ENCODE measurements at regions not wholly inside any gene's neighbourhood (a gene's known extent, or its start where the extent isn't known, plus 50 kb on each side); places are given as distances from the start of the nearest gene placed in this dataset.
"Not testable (repeated sequence)": the region's sequence is repeated elsewhere in the genome, so short reads cannot be mapped to it uniquely, and the experiment has no call there.

DNA sequence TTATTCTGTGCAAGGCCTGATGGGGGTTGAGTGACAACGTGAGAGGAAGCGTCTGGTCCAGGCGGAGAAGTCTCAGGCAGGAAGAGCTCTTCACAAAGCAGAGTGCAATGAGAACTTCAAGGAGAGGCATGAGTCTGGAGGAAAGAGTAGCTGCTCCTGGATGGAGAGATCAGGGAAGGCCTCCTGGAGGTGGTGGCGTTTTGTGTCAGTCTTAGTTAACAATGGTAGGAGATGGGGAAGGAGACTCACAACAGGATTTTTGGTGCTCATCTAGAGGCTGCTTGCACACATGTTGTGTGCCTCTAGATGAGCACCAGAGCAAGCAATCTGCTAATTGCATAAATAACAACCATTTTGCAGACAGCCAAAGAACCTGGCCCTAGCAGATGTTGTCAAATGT lies 442.8 kb upstream of the PODXL start:
- Mint-ChIP-seq H3K9me3 (no peaks in the 10 kb centered on the region), H3K4me1 (no peaks in the 10 kb centered on the region), H3K27ac (no peak overlapping the region), H3K36me3 (no peaks in the 10 kb centered on the region), H3K27me3 (no peaks in the 10 kb centered on the region), H3K4me3 (no peak overlapping the region)
- DNase-seq (no peak), ATAC-seq (replicated peaks in 1 of 4) (no peak)
- 74% methylated on average over 4 of the region's 4 CpGs for WGBS (ENCODE audit: insufficient coverage)
- H3K27me3 ChIP-seq (replicated peaks in 1 of 2; ENCODE audit: control insufficient read depth in 2 of 2, extremely low read depth in 1 of 2, insufficient read depth in 2 of 2, low read length in 1 of 2), result peaks cover 2 to 4% of the 10 kb centered on the region in 2 experiments
- H3K36me3 ChIP-seq (ENCODE audit: control insufficient read depth in 2 of 2, extremely low read depth in 1 of 2, insufficient read depth in 1 of 2, low read length in 1 of 2), result no peaks in the 10 kb centered on the region
- H3K9me3 ChIP-seq, result no peaks in the 10 kb centered on the region
- no peaks in the 10 kb centered on the region for H3K4me1 ChIP-seq (ENCODE audit: control insufficient read depth in 1 of 2, extremely low read depth in 1 of 2, insufficient read depth in 2 of 2, low read length in 2 of 2)
- ChIA-PET CTCF (no interaction called here), POLR2A (no interaction called here)
- no peak overlapping the region for H3K27ac ChIP-seq (ENCODE audit: low read length)
- no peak overlapping the region for H3K4me3 ChIP-seq (ENCODE audit: control insufficient read depth in 1 of 2, extremely low read depth in 1 of 2, low read length in 1 of 2)

DNA sequence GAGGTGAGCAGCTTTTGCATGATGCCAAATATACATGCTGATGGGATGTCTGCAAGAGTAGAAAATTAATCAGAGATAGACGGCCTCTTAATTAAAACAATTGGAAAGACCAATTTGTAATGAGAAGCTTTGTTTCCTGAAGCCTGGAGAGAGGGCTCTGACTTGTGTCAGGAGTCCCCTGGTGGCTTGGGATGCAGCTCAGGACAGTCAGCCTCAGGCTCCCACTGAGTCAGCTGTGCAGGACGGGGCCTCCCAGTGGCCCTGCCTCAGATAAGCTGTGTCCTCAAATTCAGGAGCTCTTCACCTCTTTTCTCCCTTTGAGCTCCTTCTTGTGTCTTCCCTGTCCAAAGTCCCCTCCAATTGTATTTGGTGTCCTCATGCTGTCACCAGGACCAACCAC lies 438.9 kb upstream of the PODXL start:
- ATAC-seq (replicated peaks in 1 of 4) (no peak), DNase-seq (no peak)
- H3K4me1 Mint-ChIP-seq, result no peaks in the 10 kb centered on the region
- peaks cover 0 to 5% of the 10 kb centered on the region in 2 experiments for H3K27me3 ChIP-seq (replicated peaks in 1 of 2; ENCODE audit: control insufficient read depth in 2 of 2, extremely low read depth in 1 of 2, insufficient read depth in 2 of 2, low read length in 1 of 2)
- ChIA-PET POLR2A (no interaction called here), CTCF (no interaction called here)
- WGBS (ENCODE audit: insufficient coverage), result 69% methylated on average over 2 of the region's 2 CpGs
- H3K9me3 ChIP-seq, result no peaks in the 10 kb centered on the region
- H3K4me1 ChIP-seq (ENCODE audit: control insufficient read depth in 1 of 2, extremely low read depth in 1 of 2, insufficient read depth in 2 of 2, low read length in 2 of 2), result no peaks in the 10 kb centered on the region
- no peaks in the 10 kb centered on the region for H3K36me3 ChIP-seq (ENCODE audit: control insufficient read depth in 2 of 2, extremely low read depth in 1 of 2, insufficient read depth in 1 of 2, low read length in 1 of 2)
- no peak overlapping the region for H3K27ac ChIP-seq (ENCODE audit: low read length)
- no peaks in the 10 kb centered on the region for H3K36me3 Mint-ChIP-seq
- H3K9me3 Mint-ChIP-seq, result peaks cover 0 to 6% (median 0%) of the 10 kb centered on the region in 3 donors
- H3K27ac Mint-ChIP-seq, result no peak overlapping the region
- H3K4me3 ChIP-seq (ENCODE audit: control insufficient read depth in 1 of 2, extremely low read depth in 1 of 2, low read length in 1 of 2), result no peak overlapping the region
- H3K4me3 Mint-ChIP-seq, result no peak overlapping the region
- peaks cover 0 to 6% of the 10 kb centered on the region in 2 donors for H3K27me3 Mint-ChIP-seq

DNA sequence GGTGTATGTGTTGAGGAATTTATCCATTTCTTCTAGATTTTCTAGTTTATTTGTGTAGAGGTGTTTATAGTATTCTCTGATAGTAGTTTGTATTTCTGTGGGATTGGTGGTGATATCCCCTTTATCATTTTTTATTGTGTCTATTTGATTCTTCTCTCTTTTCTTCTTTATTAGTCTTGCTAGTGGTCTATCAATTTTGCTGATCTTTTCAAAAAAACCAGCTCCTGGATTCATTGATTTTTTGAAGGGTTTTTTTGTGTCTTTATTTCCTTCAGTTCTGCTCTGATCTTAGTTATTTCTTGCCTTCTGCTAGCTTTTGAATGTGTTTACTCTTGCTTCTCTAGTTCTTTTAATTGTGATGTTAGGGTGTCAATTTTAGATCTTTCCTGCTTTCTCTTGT lies 424.6 kb upstream of the PODXL start:
- H3K36me3 ChIP-seq (ENCODE audit: control insufficient read depth in 2 of 2, extremely low read depth in 1 of 2, insufficient read depth in 1 of 2, low read length in 1 of 2); H3K27me3 ChIP-seq (replicated peaks in 1 of 2; ENCODE audit: control insufficient read depth in 2 of 2, extremely low read depth in 1 of 2, insufficient read depth in 2 of 2, low read length in 1 of 2); H3K4me1 ChIP-seq (ENCODE audit: control insufficient read depth in 1 of 2, extremely low read depth in 1 of 2, insufficient read depth in 2 of 2, low read length in 2 of 2); H3K27ac ChIP-seq (ENCODE audit: low read length); POLR2A ChIA-PET; H3K4me1 Mint-ChIP-seq; DNase-seq; H3K36me3 Mint-ChIP-seq; H3K27me3 Mint-ChIP-seq; CTCF ChIA-PET; H3K9me3 Mint-ChIP-seq; H3K9me3 ChIP-seq; H3K4me3 ChIP-seq (ENCODE audit: control insufficient read depth in 1 of 2, extremely low read depth in 1 of 2, low read length in 1 of 2); ATAC-seq (replicated peaks in 1 of 4); H3K27ac Mint-ChIP-seq; H3K4me3 Mint-ChIP-seq: not testable (repeated sequence)

DNA sequence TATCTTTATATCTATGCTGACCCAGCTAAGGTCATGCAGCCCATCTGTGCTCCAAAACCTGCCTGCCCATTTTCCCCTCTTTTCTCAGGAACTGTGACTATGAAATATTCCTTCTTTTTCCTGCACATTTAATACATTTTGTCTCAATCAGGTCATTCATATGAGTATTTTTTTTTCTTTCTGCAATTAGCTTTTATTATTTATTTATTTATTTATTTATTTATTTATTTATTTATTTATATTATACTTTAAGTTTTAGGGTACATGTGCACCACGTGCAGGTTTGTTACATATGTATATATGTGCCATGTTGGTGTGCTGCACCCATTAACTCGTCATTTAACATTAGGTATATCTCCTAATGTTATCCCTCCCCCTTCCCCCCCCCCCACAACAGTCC lies 421.7 kb upstream of the PODXL start:
- H3K36me3 ChIP-seq (ENCODE audit: control insufficient read depth in 2 of 2, extremely low read depth in 1 of 2, insufficient read depth in 1 of 2, low read length in 1 of 2); H3K4me1 ChIP-seq (ENCODE audit: control insufficient read depth in 1 of 2, extremely low read depth in 1 of 2, insufficient read depth in 2 of 2, low read length in 2 of 2); CTCF ChIA-PET; POLR2A ChIA-PET; DNase-seq; H3K9me3 ChIP-seq; H3K27me3 ChIP-seq (replicated peaks in 1 of 2; ENCODE audit: control insufficient read depth in 2 of 2, extremely low read depth in 1 of 2, insufficient read depth in 2 of 2, low read length in 1 of 2); H3K4me3 ChIP-seq (ENCODE audit: control insufficient read depth in 1 of 2, extremely low read depth in 1 of 2, low read length in 1 of 2); H3K27ac Mint-ChIP-seq; H3K9me3 Mint-ChIP-seq; H3K27me3 Mint-ChIP-seq; H3K4me3 Mint-ChIP-seq; H3K27ac ChIP-seq (ENCODE audit: low read length); H3K4me1 Mint-ChIP-seq; H3K36me3 Mint-ChIP-seq; ATAC-seq (replicated peaks in 1 of 4): not testable (repeated sequence)
- no CpG with 5 or more reads among the region's 2 CpGs for WGBS (ENCODE audit: insufficient coverage)

DNA sequence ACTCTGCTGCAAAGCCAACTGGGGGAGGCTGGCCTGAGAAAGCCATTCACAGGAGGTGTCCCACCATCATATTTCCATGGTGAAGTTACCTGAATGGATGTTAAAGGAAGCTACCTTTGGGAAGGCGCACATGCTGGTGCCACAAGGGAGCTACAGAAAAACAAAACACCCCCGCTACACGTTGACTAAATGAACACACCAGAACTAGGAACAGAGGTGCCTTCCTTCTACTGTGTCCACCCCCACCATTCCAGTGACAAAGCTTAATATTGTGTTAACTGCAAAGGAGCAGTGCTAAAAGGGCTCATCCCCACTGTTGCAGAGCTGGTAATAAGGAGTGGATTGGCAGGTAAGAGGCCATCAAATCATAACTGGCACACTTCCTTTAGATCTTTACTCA lies 420.0 kb upstream of the PODXL start:
- POLR2A ChIA-PET, result no interaction called here
- H3K4me1 Mint-ChIP-seq, result no peaks in the 10 kb centered on the region

DNA sequence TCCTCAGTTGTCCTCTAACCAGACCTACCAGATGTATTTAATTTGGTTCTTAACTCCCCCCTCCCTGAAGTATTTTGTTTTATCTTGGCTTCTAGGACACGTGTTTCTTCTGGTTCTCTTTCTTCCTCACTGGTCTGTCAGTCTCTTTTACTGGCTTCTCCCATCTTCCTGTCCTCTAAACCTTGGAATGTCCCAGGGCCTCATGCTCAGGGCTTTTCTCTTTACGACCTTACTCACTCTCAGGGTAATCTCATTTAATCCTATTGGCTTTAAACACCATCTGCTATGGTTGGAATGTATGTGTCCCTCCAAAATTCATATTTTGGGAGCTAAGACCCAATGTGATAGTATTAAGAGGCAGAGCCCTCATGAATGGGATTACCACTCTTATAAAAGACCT lies 418.2 kb upstream of the PODXL start:
- H3K27ac ChIP-seq (ENCODE audit: low read length), result no peak overlapping the region
- no peak overlapping the region for H3K4me3 Mint-ChIP-seq
- no peaks in the 10 kb centered on the region for H3K9me3 ChIP-seq
- ChIA-PET CTCF (no interaction called here), POLR2A (no interaction called here)
- H3K4me1 ChIP-seq (ENCODE audit: control insufficient read depth in 1 of 2, extremely low read depth in 1 of 2, insufficient read depth in 2 of 2, low read length in 2 of 2), result no peaks in the 10 kb centered on the region
- H3K36me3 Mint-ChIP-seq, result no peaks in the 10 kb centered on the region
- H3K27me3 ChIP-seq (replicated peaks in 1 of 2; ENCODE audit: control insufficient read depth in 2 of 2, extremely low read depth in 1 of 2, insufficient read depth in 2 of 2, low read length in 1 of 2), result no peaks in the 10 kb centered on the region
- H3K9me3 Mint-ChIP-seq, result peaks cover 0 to 5% (median 0%) of the 10 kb centered on the region in 3 donors
- no peaks in the 10 kb centered on the region for H3K36me3 ChIP-seq (ENCODE audit: control insufficient read depth in 2 of 2, extremely low read depth in 1 of 2, insufficient read depth in 1 of 2, low read length in 1 of 2)
- DNase-seq, result no peak
- no peak overlapping the region for H3K4me3 ChIP-seq (ENCODE audit: control insufficient read depth in 1 of 2, extremely low read depth in 1 of 2, low read length in 1 of 2)
- no peak overlapping the region for H3K27ac Mint-ChIP-seq
- H3K27me3 Mint-ChIP-seq, result peaks cover 1 to 6% of the 10 kb centered on the region in 2 donors
- 0% methylated on average over 1 of the region's 2 CpGs for WGBS (ENCODE audit: insufficient coverage)
- H3K4me1 Mint-ChIP-seq, result no peaks in the 10 kb centered on the region
- no peak for ATAC-seq (replicated peaks in 1 of 4)

More for the DNA sequence above, 420.0 kb upstream of the PODXL start:
- H3K27me3 ChIP-seq (replicated peaks in 1 of 2; ENCODE audit: control insufficient read depth in 2 of 2, extremely low read depth in 1 of 2, insufficient read depth in 2 of 2, low read length in 1 of 2), result no peaks in the 10 kb centered on the region
- H3K36me3 ChIP-seq (ENCODE audit: control insufficient read depth in 2 of 2, extremely low read depth in 1 of 2, insufficient read depth in 1 of 2, low read length in 1 of 2), result no peaks in the 10 kb centered on the region
- no peak for DNase-seq
- H3K4me1 ChIP-seq (ENCODE audit: control insufficient read depth in 1 of 2, extremely low read depth in 1 of 2, insufficient read depth in 2 of 2, low read length in 2 of 2), result no peaks in the 10 kb centered on the region
- CTCF ChIA-PET, result no interaction called here
- no peak for ATAC-seq (replicated peaks in 1 of 4)
- no CpG with 5 or more reads among the region's 3 CpGs for WGBS (ENCODE audit: insufficient coverage)
- no peak overlapping the region for H3K4me3 ChIP-seq (ENCODE audit: control insufficient read depth in 1 of 2, extremely low read depth in 1 of 2, low read length in 1 of 2)
- Mint-ChIP-seq H3K27me3 (peaks cover 0 to 1% of the 10 kb centered on the region in 2 donors), H3K4me3 (no peak overlapping the region), H3K9me3 (peaks cover 0 to 5% (median 0%) of the 10 kb centered on the region in 3 donors), H3K27ac (no peak overlapping the region), H3K36me3 (no peaks in the 10 kb centered on the region)
- H3K9me3 ChIP-seq, result no peaks in the 10 kb centered on the region
- H3K27ac ChIP-seq (ENCODE audit: low read length), result no peak overlapping the region

DNA sequence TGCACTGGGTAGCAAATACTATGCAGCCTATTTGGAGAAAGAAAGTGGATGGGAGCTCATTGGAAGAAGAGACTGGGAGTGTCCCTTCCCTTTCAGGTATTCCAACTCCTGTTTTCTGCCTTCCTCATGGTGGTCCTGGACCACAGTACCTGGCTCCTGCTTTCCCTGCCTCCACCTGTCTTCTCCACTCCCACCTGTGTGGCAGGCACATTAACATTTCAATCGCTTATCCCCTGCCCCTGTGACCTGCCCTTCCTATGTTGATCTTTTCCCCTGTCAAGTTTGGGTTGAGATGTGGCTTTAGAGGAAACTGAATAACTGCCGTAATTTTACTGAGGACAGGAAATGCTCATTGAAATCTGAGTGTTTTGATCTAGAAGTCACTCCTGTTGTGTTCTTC lies 415.8 kb upstream of the PODXL start:
- no peak overlapping the region for H3K27ac Mint-ChIP-seq
- H3K36me3 ChIP-seq (ENCODE audit: control insufficient read depth in 2 of 2, extremely low read depth in 1 of 2, insufficient read depth in 1 of 2, low read length in 1 of 2), result no peaks in the 10 kb centered on the region
- H3K4me1 ChIP-seq (ENCODE audit: control insufficient read depth in 1 of 2, extremely low read depth in 1 of 2, insufficient read depth in 2 of 2, low read length in 2 of 2), result no peaks in the 10 kb centered on the region
- no peaks in the 10 kb centered on the region for H3K4me1 Mint-ChIP-seq
- no peak for ATAC-seq (replicated peaks in 1 of 4)
- ChIA-PET POLR2A (no interaction called here), CTCF (no interaction called here)
- no peaks in the 10 kb centered on the region for H3K9me3 ChIP-seq
- no peak overlapping the region for H3K27ac ChIP-seq (ENCODE audit: low read length)
- no peaks in the 10 kb centered on the region for H3K27me3 ChIP-seq (replicated peaks in 1 of 2; ENCODE audit: control insufficient read depth in 2 of 2, extremely low read depth in 1 of 2, insufficient read depth in 2 of 2, low read length in 1 of 2)
- 43% methylated on average over 1 of the region's 2 CpGs for WGBS (ENCODE audit: insufficient coverage)
- no peak overlapping the region for H3K4me3 ChIP-seq (ENCODE audit: control insufficient read depth in 1 of 2, extremely low read depth in 1 of 2, low read length in 1 of 2)
- DNase-seq, result no peak
- H3K9me3 Mint-ChIP-seq, result peaks cover 0 to under 1% (median 0%) of the 10 kb centered on the region in 3 donors
- no peaks in the 10 kb centered on the region for H3K36me3 Mint-ChIP-seq
- peaks cover 1 to 9% of the 10 kb centered on the region in 2 donors for H3K27me3 Mint-ChIP-seq
- no peak overlapping the region for H3K4me3 Mint-ChIP-seq
